HUES64 (cell line): ENCODE measurements at regions not wholly inside any gene's neighbourhood (a gene's known extent, or its start where the extent isn't known, plus 50 kb on each side); places are given as distances from the start of the nearest gene placed in this dataset.

ENCODE experiments used
- H3K27ac ChIP-seq: 2 replicates; pipeline ENCODE4 v1.7.0; 2013; ENCODE audit warnings: low read depth, low read length, inconsistent platforms
- H3K27me3 ChIP-seq: 2 replicates; pipeline ENCODE4 v1.6.1; 2013; ENCODE audit warnings: mild to moderate bottlenecking, low read length; ENCODE audit not compliant: insufficient read depth
- H3K36me3 ChIP-seq: 2 replicates; pipeline ENCODE4 v1.6.1; 2013; ENCODE audit warnings: mild to moderate bottlenecking, low read length; ENCODE audit not compliant: insufficient read depth
- H3K4me1 ChIP-seq: 2 replicates; pipeline ENCODE4 v1.6.1; 2013; ENCODE audit warnings: mild to moderate bottlenecking, low read length, moderate library complexity; ENCODE audit not compliant: insufficient read depth
- H3K4me3 ChIP-seq: 2 replicates; pipeline ENCODE4 v1.5.1; 2013; ENCODE audit warnings: mild to moderate bottlenecking, low read length, moderate library complexity
- H3K9ac ChIP-seq: 2 replicates; pipeline ENCODE4 v1.6.1; 2013; ENCODE audit warnings: mild to moderate bottlenecking, low read depth, low read length
- H3K9me3 ChIP-seq: 2 replicates; pipeline ENCODE4 v1.6.1; 2013; ENCODE audit warnings: low read depth, low read length; ENCODE audit not compliant: insufficient read depth
- WGBS: fragments of 150-250, 120-280 bp; methylation state at CpG from one replicate; pipeline ENCODE4 v1.1.7; 2013; ENCODE audit warnings: missing lambda C conversion rate; 5-methylcytosine and 5-hydroxymethylcytosine counted together

DNA sequence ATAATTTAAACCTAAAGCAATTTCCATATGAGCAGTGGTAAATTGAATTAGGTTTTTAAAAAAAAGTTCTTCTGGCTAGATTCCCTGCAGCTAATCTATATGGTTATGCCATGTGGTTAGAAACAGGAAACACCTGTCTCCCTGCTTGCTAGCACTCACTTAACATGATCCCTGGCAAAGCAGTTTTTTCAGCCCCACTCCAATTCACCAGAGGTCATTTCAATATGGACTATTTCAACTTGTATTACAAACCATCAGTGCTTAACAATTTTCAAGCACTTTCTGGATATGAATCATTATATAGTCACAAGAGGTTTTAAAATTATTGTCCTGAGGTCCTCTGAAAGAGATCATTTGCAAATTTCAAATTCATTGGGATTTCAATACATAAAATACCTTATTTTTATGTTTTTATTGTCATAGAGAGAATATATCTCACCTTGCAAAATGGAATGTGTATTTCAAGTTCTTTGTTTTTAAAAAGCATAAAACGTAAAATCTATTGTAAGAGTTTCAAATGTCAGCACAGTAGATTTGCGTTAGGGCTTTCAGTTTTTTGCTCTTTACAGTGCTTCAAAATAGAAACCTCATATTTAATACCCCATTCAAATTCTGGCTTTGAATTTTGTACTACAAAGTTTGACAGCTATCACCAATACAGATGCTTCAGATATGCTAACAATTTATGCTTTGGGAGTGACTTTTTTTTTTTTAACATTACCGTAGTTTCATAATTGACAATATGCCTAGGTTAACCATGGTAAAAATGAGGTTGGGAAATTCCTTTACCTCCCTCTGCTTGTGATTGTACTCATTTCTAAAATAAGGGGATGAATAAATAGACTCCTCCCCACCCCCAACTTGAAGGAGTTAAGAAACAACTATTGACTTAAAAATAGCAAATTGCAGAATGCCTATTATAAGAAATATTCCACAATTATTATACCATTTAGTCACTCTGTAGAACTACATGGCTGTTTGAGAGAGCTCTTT, 117.5 kb upstream of the HGF start:
- Histone ChIP-seq H3K9me3 (no peaks in the 10 kb centered on the region), H3K36me3 (no peaks in the 10 kb centered on the region), H3K4me3 (no peak overlapping the region), H3K9ac (no peak overlapping the region), H3K27ac (no peak overlapping the region), H3K27me3 (no peaks in the 10 kb centered on the region), H3K4me1 (no peaks in the 10 kb centered on the region)
- WGBS: 100% methylated on average over 2 of the region's 3 CpGs

DNA sequence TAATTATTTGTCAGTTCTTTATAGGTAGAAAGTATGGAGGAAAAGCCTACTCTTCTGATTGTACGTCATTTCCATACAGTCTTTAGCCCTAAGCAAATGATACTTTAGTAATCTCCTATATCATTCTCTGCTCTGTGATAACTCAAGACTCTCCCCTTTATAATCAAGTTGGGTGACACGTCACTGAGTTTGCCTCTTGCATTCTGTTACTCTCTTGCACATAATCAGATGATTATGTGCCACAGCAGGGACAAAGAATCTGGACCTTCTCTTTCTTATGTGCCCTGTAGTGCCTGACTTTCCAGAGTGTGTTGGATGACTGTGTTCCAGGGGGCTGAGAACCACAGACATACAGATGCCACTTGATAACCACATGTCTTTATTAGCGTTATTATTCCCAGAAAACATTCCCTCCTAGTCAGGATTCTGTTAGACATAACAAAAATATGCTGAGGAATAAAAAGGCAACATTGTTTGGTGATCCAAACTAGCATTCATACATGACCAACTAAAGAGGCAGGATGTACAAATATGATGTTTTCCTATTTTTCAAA, 116.4 kb upstream of the HGF start:
- H3K4me3 ChIP-seq: no peak overlapping the region
- 89% methylated on average over 3 of the region's 3 CpGs for WGBS
- no peak overlapping the region for H3K27ac ChIP-seq
- H3K9ac ChIP-seq: no peak overlapping the region
- no peaks in the 10 kb centered on the region for H3K27me3 ChIP-seq
- H3K36me3 ChIP-seq: no peaks in the 10 kb centered on the region
- H3K9me3 ChIP-seq: no peaks in the 10 kb centered on the region
- no peaks in the 10 kb centered on the region for H3K4me1 ChIP-seq

DNA sequence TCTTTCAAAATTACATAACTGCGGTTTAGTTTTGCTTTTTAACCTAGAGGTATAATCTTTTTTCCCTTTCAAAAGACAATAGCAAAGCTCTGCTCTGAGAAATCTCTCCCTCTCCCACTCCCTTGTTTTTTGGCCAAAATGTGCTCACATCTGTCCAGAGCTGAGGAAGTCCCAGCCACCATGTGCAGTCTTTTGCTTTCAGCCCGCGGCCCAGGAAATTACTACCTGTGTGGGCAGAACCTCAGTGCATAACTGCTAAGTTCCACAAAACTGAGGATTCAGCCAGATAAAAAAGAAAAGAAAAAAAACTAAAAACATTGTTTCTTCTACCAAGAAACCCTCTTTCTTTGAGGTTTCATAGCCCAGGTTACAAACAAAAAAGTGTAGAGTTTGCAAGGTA, 115.0 kb upstream of the HGF start:
- 94% methylated on average over 3 of the region's 3 CpGs for WGBS
- H3K36me3 ChIP-seq: no peaks in the 10 kb centered on the region
- H3K27ac ChIP-seq: no peak overlapping the region
- H3K4me1 ChIP-seq: no peaks in the 10 kb centered on the region
- H3K4me3 ChIP-seq: no peak overlapping the region
- H3K9me3 ChIP-seq: no peaks in the 10 kb centered on the region
- no peaks in the 10 kb centered on the region for H3K27me3 ChIP-seq
- H3K9ac ChIP-seq: no peak overlapping the region

DNA sequence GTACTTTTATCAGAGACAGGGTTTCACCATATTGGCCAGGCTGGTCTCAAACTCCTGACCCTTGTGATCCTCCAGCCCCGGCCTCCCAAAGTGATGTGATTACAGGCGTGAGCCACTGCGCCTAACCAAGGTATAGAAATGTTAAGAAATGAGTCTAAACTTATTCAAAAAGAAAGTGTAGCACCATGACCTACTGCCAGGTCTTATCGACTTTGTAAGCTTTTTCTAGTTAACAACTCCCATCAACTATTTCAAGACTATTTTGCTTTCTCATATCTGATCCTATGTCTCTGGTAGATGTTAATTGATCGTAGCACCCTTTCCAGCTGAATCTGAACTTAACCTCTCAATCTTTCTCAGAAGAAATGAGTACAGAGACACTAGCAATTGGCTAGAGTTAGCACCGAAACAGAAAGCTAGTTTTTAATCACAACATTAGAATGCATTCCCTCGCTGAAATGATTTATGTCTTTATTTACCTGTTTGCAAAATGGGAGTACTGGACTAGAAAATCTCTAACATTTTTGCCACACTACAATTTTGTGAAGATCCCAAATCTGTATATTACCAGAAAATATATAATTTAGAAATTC, 114.0 kb upstream of the HGF start:
- H3K36me3 ChIP-seq: no peaks in the 10 kb centered on the region
- H3K4me3 ChIP-seq: no peak overlapping the region
- H3K27ac ChIP-seq: no peak overlapping the region
- H3K27me3 ChIP-seq: no peaks in the 10 kb centered on the region
- H3K4me1 ChIP-seq: no peaks in the 10 kb centered on the region
- H3K9me3 ChIP-seq: no peaks in the 10 kb centered on the region
- WGBS: 96% methylated on average over 7 of the region's 7 CpGs
- H3K9ac ChIP-seq: no peak overlapping the region

DNA sequence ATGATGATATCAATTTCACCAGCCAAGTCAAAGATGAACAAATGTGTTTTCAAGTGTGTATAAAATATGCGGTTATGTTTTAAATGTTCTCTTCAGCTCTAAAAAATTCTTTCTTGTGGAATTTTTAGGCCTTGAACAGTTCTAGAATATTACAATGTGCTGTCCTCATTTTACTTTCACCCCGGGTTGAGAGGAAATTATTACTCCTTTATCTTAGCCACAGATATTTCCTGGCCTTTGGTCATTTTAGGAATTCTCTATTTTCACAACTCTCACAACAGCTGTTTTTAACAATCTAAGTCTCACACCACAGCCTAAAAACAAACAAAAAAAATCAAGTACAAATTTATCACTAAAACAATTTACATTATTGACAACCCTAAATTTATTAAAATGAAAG, 112.2 kb upstream of the HGF start:
- WGBS: 98% methylated on average over 2 of the region's 2 CpGs
- H3K4me3 ChIP-seq: no peak overlapping the region
- no peaks in the 10 kb centered on the region for H3K4me1 ChIP-seq
- no peaks in the 10 kb centered on the region for H3K27me3 ChIP-seq
- no peak overlapping the region for H3K9ac ChIP-seq
- no peak overlapping the region for H3K27ac ChIP-seq
- H3K9me3 ChIP-seq: no peaks in the 10 kb centered on the region
- H3K36me3 ChIP-seq: no peaks in the 10 kb centered on the region

DNA sequence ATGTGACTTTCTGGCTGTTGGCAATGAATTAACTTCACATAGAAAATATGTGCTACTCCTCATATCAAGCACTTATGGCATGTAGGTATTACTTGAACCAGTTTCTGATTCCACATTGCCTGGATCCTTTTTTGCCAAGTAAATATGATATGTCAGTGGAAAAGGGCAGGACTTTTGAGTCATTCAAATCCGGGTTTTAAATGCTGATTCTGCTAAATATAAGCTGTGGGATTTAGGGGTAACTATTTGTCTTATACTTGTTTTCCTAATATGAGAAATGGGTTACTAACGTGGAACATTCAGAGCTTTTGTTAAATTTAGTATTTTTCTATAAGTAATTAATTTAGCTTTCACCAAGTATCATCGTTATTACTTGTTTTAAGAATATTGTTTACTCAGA, 108.0 kb upstream of the HGF start:
- no peak overlapping the region for H3K27ac ChIP-seq
- H3K36me3 ChIP-seq: no peaks in the 10 kb centered on the region
- 82% methylated on average over 2 of the region's 3 CpGs for WGBS
- H3K4me1 ChIP-seq: no peaks in the 10 kb centered on the region
- no peak overlapping the region for H3K9ac ChIP-seq
- H3K27me3 ChIP-seq: no peaks in the 10 kb centered on the region
- H3K9me3 ChIP-seq: no peaks in the 10 kb centered on the region
- no peak overlapping the region for H3K4me3 ChIP-seq

DNA sequence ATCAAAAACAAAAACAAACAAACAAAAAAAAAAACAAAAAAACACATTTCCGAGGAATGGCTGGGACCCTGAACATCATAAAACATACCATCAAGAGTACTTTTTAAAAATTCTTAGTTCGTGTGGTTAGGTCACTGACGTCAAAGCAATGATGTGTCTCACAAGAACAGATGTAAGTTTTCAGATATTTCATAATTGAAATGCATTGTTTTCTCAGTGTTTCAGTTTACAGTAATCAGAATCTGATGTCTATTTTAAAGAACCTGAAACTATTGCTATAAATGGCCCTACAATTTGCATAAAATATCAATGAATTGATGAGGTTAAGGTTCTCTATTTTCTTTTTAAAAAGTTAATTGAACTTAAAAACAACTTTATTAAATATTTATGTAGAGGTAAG, 103.7 kb upstream of the HGF start:
- no peak overlapping the region for H3K9ac ChIP-seq
- 99% methylated on average over 3 of the region's 3 CpGs for WGBS
- H3K36me3 ChIP-seq: no peaks in the 10 kb centered on the region
- H3K27me3 ChIP-seq: no peaks in the 10 kb centered on the region
- H3K9me3 ChIP-seq: no peaks in the 10 kb centered on the region
- H3K4me1 ChIP-seq: no peaks in the 10 kb centered on the region
- H3K27ac ChIP-seq: no peak overlapping the region
- no peak overlapping the region for H3K4me3 ChIP-seq

DNA sequence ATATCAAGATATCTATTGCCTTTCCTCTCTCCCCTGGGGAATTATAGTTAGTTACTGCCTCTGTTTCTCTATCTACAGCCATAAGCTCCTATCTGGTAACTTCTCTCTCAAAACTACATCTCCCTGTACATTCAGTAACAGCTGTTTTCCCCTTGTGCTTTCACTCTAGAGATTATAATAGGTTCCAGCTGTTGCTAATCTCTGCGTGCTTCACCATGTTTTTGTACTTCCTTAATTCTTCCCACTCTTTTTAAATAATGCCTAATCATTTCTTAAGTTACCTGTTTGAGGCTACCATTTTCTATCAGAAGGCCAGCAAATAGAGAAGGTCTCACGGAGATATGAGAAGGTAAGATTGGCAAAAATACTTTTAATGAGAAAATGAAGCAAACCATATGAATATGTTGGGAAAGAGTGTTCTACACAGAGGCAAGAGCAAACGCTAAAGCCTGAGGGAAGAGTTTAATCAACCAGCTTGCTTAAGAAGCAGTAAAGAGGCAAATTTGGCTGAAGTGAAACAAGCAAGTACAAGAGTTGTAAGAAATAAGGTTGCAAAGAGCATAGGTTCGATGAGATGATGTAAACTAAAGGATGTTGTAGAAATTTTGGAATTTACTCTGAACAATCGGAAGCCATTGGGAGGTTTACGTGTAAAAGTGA, 101.9 kb upstream of the HGF start:
- no peaks in the 10 kb centered on the region for H3K36me3 ChIP-seq
- 92% methylated on average over 6 of the region's 6 CpGs for WGBS
- no peaks in the 10 kb centered on the region for H3K27me3 ChIP-seq
- H3K4me3 ChIP-seq: no peak overlapping the region
- no peak overlapping the region for H3K27ac ChIP-seq
- no peaks in the 10 kb centered on the region for H3K9me3 ChIP-seq
- no peaks in the 10 kb centered on the region for H3K4me1 ChIP-seq
- H3K9ac ChIP-seq: no peak overlapping the region

DNA sequence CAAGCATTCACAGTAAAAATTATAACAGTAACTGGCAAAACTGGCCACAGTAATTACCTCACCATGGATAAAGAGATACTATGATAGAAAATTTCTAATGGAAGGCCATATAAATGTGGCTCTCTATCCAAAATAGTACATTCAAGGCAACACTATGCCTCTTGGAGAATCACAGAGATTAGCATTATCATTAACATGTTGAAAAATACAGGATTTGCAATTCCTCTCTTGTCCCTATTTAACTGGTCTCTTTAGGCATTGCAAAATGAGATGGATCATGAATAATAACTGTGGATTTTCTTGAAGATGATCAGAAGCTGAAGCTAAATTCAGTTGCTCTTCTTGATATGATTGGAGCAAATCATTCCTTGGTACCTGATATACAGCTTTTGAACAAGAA, 100.8 kb upstream of the HGF start:
- Histone ChIP-seq H3K4me3 (no peak overlapping the region), H3K9ac (no peak overlapping the region), H3K27ac (no peak overlapping the region), H3K4me1 (no peaks in the 10 kb centered on the region), H3K36me3 (no peaks in the 10 kb centered on the region), H3K9me3 (no peaks in the 10 kb centered on the region), H3K27me3 (no peaks in the 10 kb centered on the region)

DNA sequence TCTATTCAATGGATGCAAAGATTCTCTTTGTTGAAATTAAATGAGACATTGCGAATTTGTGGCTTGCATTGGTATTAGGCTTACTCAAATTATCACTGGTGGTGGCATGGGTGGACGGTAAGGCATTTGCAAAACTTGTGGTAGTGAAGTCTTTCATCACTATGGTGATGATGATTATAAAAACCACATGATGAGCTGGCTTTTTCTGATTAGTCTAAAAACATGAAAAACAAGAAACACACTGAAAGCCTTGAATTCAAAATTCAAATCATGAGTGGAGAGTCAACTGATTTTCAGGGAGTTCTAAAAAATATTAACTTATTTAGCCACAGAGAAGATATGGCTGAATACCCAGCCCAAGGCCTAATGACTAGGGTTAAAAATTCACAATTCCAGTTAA, 99.8 kb upstream of the HGF start:
- Histone ChIP-seq H3K9ac (no peak overlapping the region), H3K9me3 (no peaks in the 10 kb centered on the region), H3K27me3 (no peaks in the 10 kb centered on the region), H3K27ac (no peak overlapping the region), H3K36me3 (no peaks in the 10 kb centered on the region), H3K4me1 (no peaks in the 10 kb centered on the region), H3K4me3 (no peak overlapping the region)
- 98% methylated on average over 2 of the region's 2 CpGs for WGBS

DNA sequence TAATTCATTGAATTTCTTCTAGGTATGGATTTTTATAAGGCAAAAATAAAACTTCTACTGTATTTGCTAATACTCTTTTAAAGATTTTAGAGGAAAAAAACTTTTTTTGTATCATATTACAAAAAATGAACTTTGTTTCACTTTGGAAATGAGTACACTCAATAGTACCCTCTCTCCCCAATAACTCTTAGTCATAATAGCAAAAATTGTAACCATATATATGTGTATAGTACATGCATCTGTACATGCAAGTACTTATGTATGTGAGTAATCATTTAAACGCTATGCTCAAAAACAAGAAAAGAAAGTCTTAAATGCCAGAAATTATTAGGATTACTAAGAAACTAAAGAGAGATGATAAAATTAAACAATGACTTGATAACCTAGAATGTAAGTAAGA, 95.9 kb upstream of the HGF start:
- Histone ChIP-seq H3K4me3 (no peak overlapping the region), H3K27me3 (no peaks in the 10 kb centered on the region), H3K36me3 (no peaks in the 10 kb centered on the region), H3K9ac (no peak overlapping the region), H3K9me3 (no peaks in the 10 kb centered on the region), H3K4me1 (no peaks in the 10 kb centered on the region), H3K27ac (no peak overlapping the region)
- WGBS: no CpG with 5 or more reads among the region's 1 CpG
